WTC11 (cell line): ENCODE measurements at regions not wholly inside any gene's neighbourhood (a gene's known extent, or its start where the extent isn't known, plus 50 kb on each side); places are given as distances from the start of the nearest gene placed in this dataset.

Experiments used
- ATAC-seq: fragments of 200-7000 bp; cut with Tn5 transposase; 2 replicates; pipeline ENCODE4 v1.10.0; 2021; ENCODE audit warnings: mild to moderate bottlenecking, moderate library complexity
- CTCF ChIA-PET: fragments of 300-600 bp; sonication (Branson Sonifier 250); formaldehyde crosslinking; loops from one replicate; lab custom pipeline; 2021; ENCODE audit warnings: antibody characterized with exemption; lab: Charles Lee
- POLR2A ChIA-PET: fragments of 350-600 bp; sonication (Branson Sonifier 250); formaldehyde crosslinking; loops from one replicate; lab custom pipeline; 2021; ENCODE audit warnings: antibody characterized with exemption; lab: Charles Lee
- DNase-seq: peaks from one replicate; pipeline ENCODE4 v3.0.0; 2021; ENCODE audit warnings: low spot score
- H3K27ac Mint-ChIP-seq: 2 replicates; pipeline ENCODE4 v1.8.0; 2021; ENCODE audit warnings: mixed read lengths
- H3K27me3 Mint-ChIP-seq: 2 replicates; pipeline ENCODE4 v1.8.0; 2021; ENCODE audit warnings: low read depth, mild to moderate bottlenecking, moderate library complexity, mixed read lengths
- H3K36me3 Mint-ChIP-seq: 2 replicates; pipeline ENCODE4 v1.8.0; 2021; ENCODE audit warnings: mixed read lengths
- H3K4me1 Mint-ChIP-seq: 2 replicates; pipeline ENCODE4 v1.8.0; 2022; ENCODE audit warnings: mixed read lengths
- H3K4me3 Mint-ChIP-seq: 2 replicates; pipeline ENCODE4 v1.8.0; 2021; ENCODE audit warnings: mild to moderate bottlenecking, moderate library complexity, mixed read lengths
- H3K9me3 Mint-ChIP-seq: 2 replicates; pipeline ENCODE4 v1.8.0; 2021; ENCODE audit warnings: mixed read lengths
- ATF1 ChIP-seq: sonication (generic); formaldehyde crosslinking; IDR thresholded peaks from 2 replicates; pipeline ENCODE4 v1.8.1; 2023; ENCODE audit warnings: mild to moderate bottlenecking, moderate library complexity, missing genetic modification reagents
- CBFB ChIP-seq: sonication (generic); formaldehyde crosslinking; IDR thresholded peaks from 2 replicates; pipeline ENCODE4 v1.8.1; 2022; ENCODE audit warnings: mild to moderate bottlenecking, low read depth, missing genetic modification reagents
- ELF4 ChIP-seq: sonication (generic); formaldehyde crosslinking; IDR thresholded peaks from 2 replicates; pipeline ENCODE4 v1.8.1; 2022; ENCODE audit warnings: low read depth, mild to moderate bottlenecking, moderate library complexity, missing genetic modification reagents
- ESRRA ChIP-seq: sonication (generic); formaldehyde crosslinking; IDR thresholded peaks from 2 replicates; pipeline ENCODE4 v1.8.1; 2022; ENCODE audit warnings: mild to moderate bottlenecking, missing genetic modification reagents, borderline replicate concordance
- ETV6 ChIP-seq: sonication (generic); formaldehyde crosslinking; IDR thresholded peaks from 2 replicates; pipeline ENCODE4 v1.8.1; 2022; ENCODE audit warnings: mild to moderate bottlenecking, missing genetic modification reagents
- FOXJ3 ChIP-seq: sonication (generic); formaldehyde crosslinking; IDR thresholded peaks from 2 replicates; pipeline ENCODE4 v1.9.0; 2021; ENCODE audit warnings: missing genetic modification reagents, mild to moderate bottlenecking, borderline replicate concordance
- GABPB1 ChIP-seq: sonication (generic); formaldehyde crosslinking; IDR thresholded peaks from 2 replicates; pipeline ENCODE4 v1.8.1; 2023; ENCODE audit warnings: mild to moderate bottlenecking, missing genetic modification reagents
- IRF1 ChIP-seq: sonication (generic); formaldehyde crosslinking; IDR thresholded peaks from 2 replicates; pipeline ENCODE4 v1.8.0; 2023; ENCODE audit warnings: missing genetic modification reagents
- JAZF1 ChIP-seq: fragments of 250-450 bp; sonication (Bioruptor Pico); IDR thresholded peaks from 2 replicates; pipeline ENCODE4 v1.9.0; 2021; ENCODE audit warnings: moderate library complexity, mild to moderate bottlenecking, inconsistent platforms
- MLX ChIP-seq: sonication (generic); formaldehyde crosslinking; IDR thresholded peaks from 2 replicates; pipeline ENCODE4 v1.8.1; 2023; ENCODE audit warnings: mild to moderate bottlenecking, missing genetic modification reagents, moderate library complexity
- NR3C1 ChIP-seq: sonication (generic); formaldehyde crosslinking; conservative IDR thresholded peaks from 2 replicates; pipeline ENCODE4 v1.8.1; 2023; ENCODE audit warnings: low read depth, mild to moderate bottlenecking, missing genetic modification reagents
- SOX15 ChIP-seq: fragments of 250-450 bp; sonication (Bioruptor Pico); IDR thresholded peaks from 2 replicates; pipeline ENCODE4 v1.9.0; 2021; ENCODE audit warnings: mild to moderate bottlenecking
- ZBTB21 ChIP-seq: sonication (generic); formaldehyde crosslinking; IDR thresholded peaks from 2 replicates; pipeline ENCODE4 v1.8.1; 2023; ENCODE audit warnings: mild to moderate bottlenecking, missing genetic modification reagents, borderline replicate concordance
- ZNF263 ChIP-seq: sonication (generic); formaldehyde crosslinking; IDR thresholded peaks from 2 replicates; pipeline ENCODE4 v1.8.1; 2022; ENCODE audit warnings: low read depth, mild to moderate bottlenecking, moderate library complexity, missing genetic modification reagents
- ZNF423 ChIP-seq: fragments of 250-450 bp; sonication (Bioruptor Pico); IDR thresholded peaks from 2 replicates; pipeline ENCODE4 v2.1.2; 2022; ENCODE audit warnings: mild to moderate bottlenecking, moderate library complexity
- ZSCAN18 ChIP-seq: fragments of 250-450 bp; sonication (Bioruptor Pico); IDR thresholded peaks from 2 replicates; pipeline ENCODE4 v2.1.2; 2022; ENCODE audit warnings: mild to moderate bottlenecking, moderate library complexity
- TF ChIP-seq, protein P1 (sequence below): sonication (generic); formaldehyde crosslinking; IDR thresholded peaks from 2 replicates; pipeline ENCODE4 v1.8.0; 2022; ENCODE audit warnings: mild to moderate bottlenecking, missing genetic modification reagents
- TF ChIP-seq, protein P2 (sequence below): sonication (generic); formaldehyde crosslinking; IDR thresholded peaks from 2 replicates; pipeline ENCODE4 v1.8.1; 2023; ENCODE audit warnings: mild to moderate bottlenecking, missing genetic modification reagents
- TF ChIP-seq, protein P3 (sequence below): fragments of 250-450 bp; sonication (Bioruptor Pico); IDR thresholded peaks from 2 replicates; pipeline ENCODE4 v1.9.0; 2021; ENCODE audit warnings: mild to moderate bottlenecking

DNA sequence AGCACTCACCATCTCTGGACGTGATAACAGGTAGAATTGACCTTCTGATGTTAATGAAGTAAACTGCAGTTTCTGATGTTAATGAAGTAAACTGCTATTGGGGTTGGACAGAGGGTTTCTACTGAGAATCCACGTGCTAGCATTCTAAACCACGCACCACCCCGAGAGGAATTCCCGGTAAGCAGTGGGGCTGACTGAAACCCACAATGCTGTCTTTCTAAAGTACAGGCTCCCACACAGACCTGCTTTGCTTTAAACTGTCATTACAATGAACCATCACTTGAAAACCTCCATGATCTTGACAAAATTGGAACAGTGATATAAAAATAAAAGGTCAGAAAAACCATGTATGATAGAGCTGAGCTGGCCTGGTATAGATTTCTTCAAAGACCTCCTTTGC, 559.0 kb downstream of the FGF9 start:
- Mint-ChIP-seq H3K9me3 (no peaks in the 10 kb centered on the region), H3K4me3 (no peak overlapping the region), H3K27ac (no peak overlapping the region), H3K36me3 (no peaks in the 10 kb centered on the region), H3K27me3 (no peaks in the 10 kb centered on the region), H3K4me1 (peaks cover 10% of the 10 kb centered on the region)
- ATAC-seq (no peak), DNase-seq (no peak)
- ChIA-PET CTCF (no interaction called here), POLR2A (no interaction called here)
- TF ChIP-seq ZNF423 (CRISPR knock-in tag) (no peak), NR3C1 (CRISPR knock-in tag) (no peak), ATF1 (CRISPR knock-in tag) (no peak), SOX15 (CRISPR knock-in tag) (no peak), CBFB (CRISPR knock-in tag) (no peak), IRF1 (no peak), ZNF263 (CRISPR knock-in tag) (no peak), ZSCAN18 (CRISPR knock-in tag) (no peak), MLX (CRISPR knock-in tag) (no peak), ELF4 (CRISPR knock-in tag) (no peak), ESRRA (CRISPR knock-in tag) (no peak)
- TF ChIP-seq, protein P1, sequence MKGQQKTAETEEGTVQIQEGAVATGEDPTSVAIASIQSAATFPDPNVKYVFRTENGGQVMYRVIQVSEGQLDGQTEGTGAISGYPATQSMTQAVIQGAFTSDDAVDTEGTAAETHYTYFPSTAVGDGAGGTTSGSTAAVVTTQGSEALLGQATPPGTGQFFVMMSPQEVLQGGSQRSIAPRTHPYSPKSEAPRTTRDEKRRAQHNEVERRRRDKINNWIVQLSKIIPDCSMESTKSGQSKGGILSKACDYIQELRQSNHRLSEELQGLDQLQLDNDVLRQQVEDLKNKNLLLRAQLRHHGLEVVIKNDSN (CRISPR knock-in tag): no peak

DNA sequence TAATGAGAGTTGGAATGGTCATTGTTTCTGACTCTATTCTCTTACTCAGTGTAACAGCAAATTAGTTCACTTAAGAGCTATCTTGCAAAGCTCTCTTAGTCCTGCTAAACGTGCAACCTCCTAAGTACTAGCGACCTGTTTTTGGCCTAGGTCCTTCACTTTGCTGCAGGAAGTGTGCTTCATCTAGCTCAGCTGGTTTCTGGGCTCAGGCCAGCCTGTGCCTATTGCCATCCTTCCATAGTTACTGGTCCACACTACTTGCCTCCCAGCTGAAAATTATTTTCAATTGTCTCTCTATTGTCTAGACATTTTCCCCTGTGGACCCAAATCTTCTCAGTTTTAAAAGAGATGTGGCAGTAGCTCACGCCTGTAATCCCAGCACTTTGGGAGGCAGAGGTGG, 561.3 kb downstream of the FGF9 start:
- CTCF ChIA-PET: no interaction called here
- ATAC-seq: no peak

More for the DNA sequence above, 561.3 kb downstream of the FGF9 start:
- TF ChIP-seq NR3C1 (CRISPR knock-in tag) (no peak), JAZF1 (CRISPR knock-in tag) (no peak), GABPB1 (no peak), ZBTB21 (CRISPR knock-in tag) (no peak), FOXJ3 (CRISPR knock-in tag) (no peak), ETV6 (CRISPR knock-in tag) (no peak), ZNF423 (CRISPR knock-in tag) (no peak), CBFB (CRISPR knock-in tag) (no peak)
- TF ChIP-seq, protein P2, sequence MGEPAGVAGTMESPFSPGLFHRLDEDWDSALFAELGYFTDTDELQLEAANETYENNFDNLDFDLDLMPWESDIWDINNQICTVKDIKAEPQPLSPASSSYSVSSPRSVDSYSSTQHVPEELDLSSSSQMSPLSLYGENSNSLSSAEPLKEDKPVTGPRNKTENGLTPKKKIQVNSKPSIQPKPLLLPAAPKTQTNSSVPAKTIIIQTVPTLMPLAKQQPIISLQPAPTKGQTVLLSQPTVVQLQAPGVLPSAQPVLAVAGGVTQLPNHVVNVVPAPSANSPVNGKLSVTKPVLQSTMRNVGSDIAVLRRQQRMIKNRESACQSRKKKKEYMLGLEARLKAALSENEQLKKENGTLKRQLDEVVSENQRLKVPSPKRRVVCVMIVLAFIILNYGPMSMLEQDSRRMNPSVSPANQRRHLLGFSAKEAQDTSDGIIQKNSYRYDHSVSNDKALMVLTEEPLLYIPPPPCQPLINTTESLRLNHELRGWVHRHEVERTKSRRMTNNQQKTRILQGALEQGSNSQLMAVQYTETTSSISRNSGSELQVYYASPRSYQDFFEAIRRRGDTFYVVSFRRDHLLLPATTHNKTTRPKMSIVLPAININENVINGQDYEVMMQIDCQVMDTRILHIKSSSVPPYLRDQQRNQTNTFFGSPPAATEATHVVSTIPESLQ (CRISPR knock-in tag): no peak
- TF ChIP-seq, protein P3, sequence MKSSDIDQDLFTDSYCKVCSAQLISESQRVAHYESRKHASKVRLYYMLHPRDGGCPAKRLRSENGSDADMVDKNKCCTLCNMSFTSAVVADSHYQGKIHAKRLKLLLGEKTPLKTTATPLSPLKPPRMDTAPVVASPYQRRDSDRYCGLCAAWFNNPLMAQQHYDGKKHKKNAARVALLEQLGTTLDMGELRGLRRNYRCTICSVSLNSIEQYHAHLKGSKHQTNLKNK (CRISPR knock-in tag): no peak
- Mint-ChIP-seq H3K4me1 (peaks cover 30% of the 10 kb centered on the region), H3K9me3 (no peaks in the 10 kb centered on the region), H3K4me3 (no peak overlapping the region), H3K36me3 (no peaks in the 10 kb centered on the region), H3K27ac (no peak overlapping the region), H3K27me3 (no peaks in the 10 kb centered on the region)
- DNase-seq: no peak
- POLR2A ChIA-PET: no interaction called here
